MM.1S (cell line): ENCODE measurements at regions not wholly inside any gene's neighbourhood (a gene's known extent, or its start where the extent isn't known, plus 50 kb on each side); places are given as distances from the start of the nearest gene placed in this dataset.

Experiments used
- EZH2 ChIP-seq: fragments of 300-600 bp; sonication (generic); optimal IDR thresholded peaks from 2 replicates; pipeline ENCODE3; 2017; ENCODE audit warnings: low read depth, mild to moderate bottlenecking, antibody characterized with exemption, low read length, mixed read lengths
- TF ChIP-seq, protein P1 (sequence below): fragments of 300-600 bp; sonication (generic); IDR thresholded peaks from 2 replicates; pipeline ENCODE4 v1.5.1; 2016; ENCODE audit warnings: antibody characterized with exemption, low read length, mixed read lengths

DNA sequence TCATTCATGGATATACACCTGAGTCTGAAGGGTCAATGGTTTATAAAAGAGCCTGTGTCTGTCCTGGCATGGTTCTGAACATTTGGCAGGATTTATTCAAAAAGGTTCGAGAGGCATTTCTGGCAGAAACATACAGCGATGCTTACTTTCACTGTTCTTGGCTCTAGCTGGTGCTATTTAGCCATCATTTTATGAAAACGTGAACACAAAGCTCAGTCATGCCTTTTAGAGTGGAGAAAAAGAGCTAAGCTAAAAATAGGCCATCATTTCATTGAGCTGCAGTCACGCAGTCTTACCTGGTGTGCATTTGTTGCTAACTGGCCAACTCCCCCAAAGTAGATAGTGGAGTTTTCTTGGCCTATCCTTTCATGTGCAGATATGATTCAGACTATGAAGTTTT is 1209.5 kb downstream of the SLC16A7 start:
- TF ChIP-seq, protein P1, sequence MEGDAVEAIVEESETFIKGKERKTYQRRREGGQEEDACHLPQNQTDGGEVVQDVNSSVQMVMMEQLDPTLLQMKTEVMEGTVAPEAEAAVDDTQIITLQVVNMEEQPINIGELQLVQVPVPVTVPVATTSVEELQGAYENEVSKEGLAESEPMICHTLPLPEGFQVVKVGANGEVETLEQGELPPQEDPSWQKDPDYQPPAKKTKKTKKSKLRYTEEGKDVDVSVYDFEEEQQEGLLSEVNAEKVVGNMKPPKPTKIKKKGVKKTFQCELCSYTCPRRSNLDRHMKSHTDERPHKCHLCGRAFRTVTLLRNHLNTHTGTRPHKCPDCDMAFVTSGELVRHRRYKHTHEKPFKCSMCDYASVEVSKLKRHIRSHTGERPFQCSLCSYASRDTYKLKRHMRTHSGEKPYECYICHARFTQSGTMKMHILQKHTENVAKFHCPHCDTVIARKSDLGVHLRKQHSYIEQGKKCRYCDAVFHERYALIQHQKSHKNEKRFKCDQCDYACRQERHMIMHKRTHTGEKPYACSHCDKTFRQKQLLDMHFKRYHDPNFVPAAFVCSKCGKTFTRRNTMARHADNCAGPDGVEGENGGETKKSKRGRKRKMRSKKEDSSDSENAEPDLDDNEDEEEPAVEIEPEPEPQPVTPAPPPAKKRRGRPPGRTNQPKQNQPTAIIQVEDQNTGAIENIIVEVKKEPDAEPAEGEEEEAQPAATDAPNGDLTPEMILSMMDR = no peak
- no peak for TF ChIP-seq EZH2
